ENCODE measurements at regions not wholly inside any gene's neighbourhood (a gene's known extent, or its start where the extent isn't known, plus 50 kb on each side); places are given as distances from the start of the nearest gene placed in this dataset.

- TF ChIP-seq REST (IDR thresholded peaks at IDR 0.05; ENCODE audit: unreplicated experiment) (no peak), JUNB (IDR thresholded peaks at IDR 0.05; ENCODE audit: unreplicated experiment) (no peak), EZH2phosphoT487 (IDR thresholded peaks at IDR 0.05; ENCODE audit: unreplicated experiment) (no peak)
- TF ChIP-seq, protein P1, sequence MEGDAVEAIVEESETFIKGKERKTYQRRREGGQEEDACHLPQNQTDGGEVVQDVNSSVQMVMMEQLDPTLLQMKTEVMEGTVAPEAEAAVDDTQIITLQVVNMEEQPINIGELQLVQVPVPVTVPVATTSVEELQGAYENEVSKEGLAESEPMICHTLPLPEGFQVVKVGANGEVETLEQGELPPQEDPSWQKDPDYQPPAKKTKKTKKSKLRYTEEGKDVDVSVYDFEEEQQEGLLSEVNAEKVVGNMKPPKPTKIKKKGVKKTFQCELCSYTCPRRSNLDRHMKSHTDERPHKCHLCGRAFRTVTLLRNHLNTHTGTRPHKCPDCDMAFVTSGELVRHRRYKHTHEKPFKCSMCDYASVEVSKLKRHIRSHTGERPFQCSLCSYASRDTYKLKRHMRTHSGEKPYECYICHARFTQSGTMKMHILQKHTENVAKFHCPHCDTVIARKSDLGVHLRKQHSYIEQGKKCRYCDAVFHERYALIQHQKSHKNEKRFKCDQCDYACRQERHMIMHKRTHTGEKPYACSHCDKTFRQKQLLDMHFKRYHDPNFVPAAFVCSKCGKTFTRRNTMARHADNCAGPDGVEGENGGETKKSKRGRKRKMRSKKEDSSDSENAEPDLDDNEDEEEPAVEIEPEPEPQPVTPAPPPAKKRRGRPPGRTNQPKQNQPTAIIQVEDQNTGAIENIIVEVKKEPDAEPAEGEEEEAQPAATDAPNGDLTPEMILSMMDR (conservative IDR thresholded peaks at IDR 0.05; ENCODE audit: low read depth in 2 of 2) = no peak
Observed at GRCh38 chr10:29035721-29036120, 253.1 kb upstream of the LYZL1 start (continued).

- Histone ChIP-seq H4K20me1 (replicated peaks; ENCODE audit: insufficient read depth) (no peaks in the 10 kb centered on the region), H3K27ac (ENCODE audit: low read depth) (no peak overlapping the region), H3K36me3 (ENCODE audit: insufficient read depth) (no peaks in the 10 kb centered on the region), H3K27me3 (ENCODE audit: insufficient read depth) (no peaks in the 10 kb centered on the region), H2AFZ (no peak overlapping the region), H3K4me1 (ENCODE audit: insufficient read depth) (no peaks in the 10 kb centered on the region), H3F3A (replicated peaks; ENCODE audit: low read depth) (no peaks in the 10 kb centered on the region), H3K4me2 (no peak overlapping the region), H3K79me2 (replicated peaks; ENCODE audit: insufficient read depth) (no peaks in the 10 kb centered on the region), H3K4me3 (no peak overlapping the region), H3K9me2 (ENCODE audit: insufficient read depth) (peaks cover 8% of the 10 kb centered on the region)
- no peak overlapping the region for H3K4me3 Mint-ChIP-seq
- DNase-seq (ENCODE audit: low spot score) (no peak), ATAC-seq (no peak)
- no peak overlapping the region for H3K27ac Mint-ChIP-seq
- peaks cover 5% of the 10 kb centered on the region for H3K36me3 Mint-ChIP-seq (ENCODE audit: low read depth)
- peaks cover 2% of the 10 kb centered on the region for H3K27me3 Mint-ChIP-seq (ENCODE audit: insufficient read depth, low read depth, poor library complexity)
- no peaks in the 10 kb centered on the region for H3K4me1 Mint-ChIP-seq
- H3K9me3 Mint-ChIP-seq = peaks cover 17% of the 10 kb centered on the region
- TF ChIP-seq ZNF114 (CRISPR knock-in tag; IDR thresholded peaks at IDR 0.05) (no peak), ZNF462 (CRISPR knock-in tag; IDR thresholded peaks at IDR 0.05) (no peak), CREB1 (CRISPR knock-in tag; IDR thresholded peaks at IDR 0.05; ENCODE audit: low read depth) (no peak), POLR2AphosphoS5 (IDR thresholded peaks at IDR 0.05; ENCODE audit: low read depth) (no peak), STAT1 (IDR thresholded peaks at IDR 0.05; ENCODE audit: unreplicated experiment) (no peak)
- TF ChIP-seq, protein P2, sequence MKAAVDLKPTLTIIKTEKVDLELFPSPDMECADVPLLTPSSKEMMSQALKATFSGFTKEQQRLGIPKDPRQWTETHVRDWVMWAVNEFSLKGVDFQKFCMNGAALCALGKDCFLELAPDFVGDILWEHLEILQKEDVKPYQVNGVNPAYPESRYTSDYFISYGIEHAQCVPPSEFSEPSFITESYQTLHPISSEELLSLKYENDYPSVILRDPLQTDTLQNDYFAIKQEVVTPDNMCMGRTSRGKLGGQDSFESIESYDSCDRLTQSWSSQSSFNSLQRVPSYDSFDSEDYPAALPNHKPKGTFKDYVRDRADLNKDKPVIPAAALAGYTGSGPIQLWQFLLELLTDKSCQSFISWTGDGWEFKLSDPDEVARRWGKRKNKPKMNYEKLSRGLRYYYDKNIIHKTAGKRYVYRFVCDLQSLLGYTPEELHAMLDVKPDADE (IDR thresholded peaks at IDR 0.05) = no peak
Observed at GRCh38 chr10:29037348-29038113, 251.3 kb upstream of the LYZL1 start.

Measured in GM23338 (cell line).